IMR-90 (cell line): ENCODE measurements at regions not wholly inside any gene's neighbourhood (a gene's known extent, or its start where the extent isn't known, plus 50 kb on each side); places are given as distances from the start of the nearest gene placed in this dataset.

Experiments
- ATAC-seq: fragments of 200-7000 bp; cut with Tn5 transposase; 2 replicates; pipeline ENCODE4 v1.9.1; 2020; ENCODE audit warnings: low read depth, mild to moderate bottlenecking, moderate library complexity
- BruUV-seq: library from RNA; stranded (reverse); fragments of 400-500 nt; replicated peaks from 2 replicates; lab custom pipeline; 2021; lab: Mats Ljungman, UMichigan
- CTCF ChIA-PET: fragments of 300-600 bp; formaldehyde crosslinking; extraction: SDS; loops from one replicate; lab custom pipeline; 2021; ENCODE audit warnings: antibody characterized with exemption; lab: Yijun Ruan, JAX
- POLR2A ChIA-PET: fragments of 300-600 bp; sonication (Branson Sonifier 250); formaldehyde crosslinking; loops from one replicate; lab custom pipeline; 2022; ENCODE audit warnings: antibody characterized with exemption; ENCODE audit not compliant: unreplicated experiment; lab: Charles Lee
- DNase-seq: peaks from one replicate; pipeline ENCODE4 v3.0.0; 2013
- H2AFZ ChIP-seq: replicated peaks from 2 replicates; pipeline ENCODE3; 2013; ENCODE audit warnings: low read length, mild to moderate bottlenecking; ENCODE audit not compliant: poor library complexity
- H2AK5ac ChIP-seq: 2 replicates; pipeline ENCODE4 v1.6.1; 2013; ENCODE audit warnings: low read depth, low read length, inconsistent platforms
- H2AK9ac ChIP-seq: replicated peaks from 2 replicates; pipeline ENCODE3; 2013; ENCODE audit warnings: mild to moderate bottlenecking, low read depth, low read length, moderate library complexity; ENCODE audit not compliant: poor library complexity
- H2BK120ac ChIP-seq: 2 replicates; pipeline ENCODE4 v1.6.1; 2013; ENCODE audit warnings: low read depth, low read length, inconsistent platforms
- H2BK15ac ChIP-seq: 3 replicates; pipeline ENCODE4 v1.6.1; 2013; ENCODE audit warnings: low read depth, low read length, inconsistent platforms
- H2BK20ac ChIP-seq: 2 replicates; pipeline ENCODE4 v1.6.1; 2013; ENCODE audit warnings: low read depth, mild to moderate bottlenecking, inconsistent platforms, low read length, moderate library complexity
- H2BK5ac ChIP-seq: 2 replicates; pipeline ENCODE4 v1.6.1; 2013; ENCODE audit warnings: mild to moderate bottlenecking, low read depth, low read length, inconsistent platforms; ENCODE audit not compliant: poor library complexity, severe bottlenecking
- H3K14ac ChIP-seq: replicated peaks from 2 replicates; pipeline ENCODE4 v1.6.1; 2013; ENCODE audit warnings: low read depth, low read length, inconsistent platforms
- H3K18ac ChIP-seq: 2 replicates; pipeline ENCODE4 v1.6.1; 2013; ENCODE audit warnings: low read depth, low read length, control low read depth
- H3K23ac ChIP-seq: 2 replicates; pipeline ENCODE4 v1.6.1; 2013; ENCODE audit warnings: low read depth, low read length, inconsistent platforms
- H3K27ac ChIP-seq: 2 replicates; pipeline ENCODE4 v1.5.1; 2013; ENCODE audit warnings: mild to moderate bottlenecking, control low read depth, low read length; ENCODE audit not compliant: insufficient read depth
- H3K27me3 ChIP-seq: 2 replicates; pipeline ENCODE4 v1.6.1; 2013; ENCODE audit warnings: low read length; ENCODE audit not compliant: control insufficient read depth, insufficient read depth
- H3K36me3 ChIP-seq: 2 replicates; pipeline ENCODE4 v1.6.1; 2013; ENCODE audit warnings: low read length, mixed read lengths; ENCODE audit not compliant: control insufficient read depth, insufficient read depth
- H3K4ac ChIP-seq: 2 replicates; pipeline ENCODE4 v1.6.1; 2013; ENCODE audit warnings: low read depth, low read length, inconsistent platforms
- H3K4me1 ChIP-seq: 2 replicates; pipeline ENCODE4 v1.6.1; 2013; ENCODE audit warnings: low read length, mixed read lengths; ENCODE audit not compliant: control insufficient read depth, insufficient read depth
- H3K4me2 ChIP-seq: 2 replicates; pipeline ENCODE4 v1.6.1; 2013; ENCODE audit warnings: low read depth, mild to moderate bottlenecking, control low read depth, low read length, moderate library complexity
- H3K4me3 ChIP-seq: 2 replicates; pipeline ENCODE4 v1.5.1; 2013; ENCODE audit warnings: low read depth, mild to moderate bottlenecking, control low read depth, low read length, moderate library complexity; ENCODE audit not compliant: insufficient read depth
- H3K56ac ChIP-seq: 2 replicates; pipeline ENCODE4 v1.6.1; 2013; ENCODE audit warnings: low read length, inconsistent platforms; ENCODE audit not compliant: insufficient read depth; ENCODE audit errors: extremely low read depth
- H3K79me1 ChIP-seq, 2 experiments: 2 replicates each; pipeline ENCODE4 v1.6.1; 2013; ENCODE audit warnings: low read length in 2 of 2, inconsistent platforms in 1 of 2, low read depth in 1 of 2
- H3K9ac ChIP-seq: 2 replicates; pipeline ENCODE4 v1.6.1; 2013; ENCODE audit warnings: low read depth, low read length, control low read depth
- H3K9me1 ChIP-seq: 2 replicates; pipeline ENCODE4 v1.6.1; 2013; ENCODE audit warnings: low read length, inconsistent platforms; ENCODE audit not compliant: insufficient read depth
- H3K9me3 ChIP-seq: 2 replicates; pipeline ENCODE4 v1.6.1; 2013; ENCODE audit warnings: low read length; ENCODE audit not compliant: control insufficient read depth, insufficient read depth
- H4K20me1 ChIP-seq: 2 replicates; pipeline ENCODE4 v1.6.1; 2013; ENCODE audit warnings: low read length, inconsistent platforms; ENCODE audit not compliant: insufficient read depth
- H4K5ac ChIP-seq: 2 replicates; pipeline ENCODE4 v1.6.1; 2013; ENCODE audit warnings: mild to moderate bottlenecking, low read depth, low read length, control low read depth
- H4K8ac ChIP-seq, 2 experiments: 2 replicates each; pipeline ENCODE4 v1.6.1; 2013; ENCODE audit warnings: low read depth in 2 of 2, low read length in 2 of 2, control low read depth in 1 of 2, inconsistent platforms in 1 of 2
- H4K91ac ChIP-seq: 2 replicates; pipeline ENCODE4 v1.6.1; 2013; ENCODE audit warnings: low read depth, low read length, inconsistent platforms; ENCODE audit not compliant: insufficient read depth
- BHLHE40 ChIP-seq: fragments of 150-350 bp; IDR thresholded peaks from 2 replicates; pipeline ENCODE4 v1.6.1; 2016; ENCODE audit warnings: mild to moderate bottlenecking, low read depth, low read length
- CEBPB ChIP-seq: IDR thresholded peaks from 2 replicates; pipeline ENCODE4 v1.6.1; 2012; ENCODE audit warnings: low read depth, low read length, improper control_type of control experiment
- CHD1 ChIP-seq: IDR thresholded peaks from 2 replicates; pipeline ENCODE4 v1.6.1; 2012; ENCODE audit warnings: low read depth, low read length, improper control_type of control experiment
- CTCF ChIP-seq: conservative IDR thresholded peaks from 2 replicates; pipeline ENCODE4 v1.5.1; 2012; ENCODE audit warnings: mild to moderate bottlenecking, low read depth, low read length, improper control_type of control experiment
- FOS ChIP-seq: fragments of 150-350 bp; IDR thresholded peaks from 2 replicates; pipeline ENCODE4 v1.6.1; 2016; ENCODE audit warnings: low read depth, low read length
- MAFK ChIP-seq: IDR thresholded peaks from 2 replicates; pipeline ENCODE4 v1.6.1; 2012; ENCODE audit warnings: low read depth, low read length, improper control_type of control experiment
- MAZ ChIP-seq: IDR thresholded peaks from 2 replicates; pipeline ENCODE4 v1.6.1; 2012; ENCODE audit warnings: low read depth, mild to moderate bottlenecking, low read length, improper control_type of control experiment, moderate library complexity, borderline replicate concordance
- NFE2L2 ChIP-seq: fragments of 150-350 bp; IDR thresholded peaks from 2 replicates; pipeline ENCODE4 v1.6.1; 2016; ENCODE audit warnings: low read depth, mild to moderate bottlenecking, low read length
- RCOR1 ChIP-seq: IDR thresholded peaks from 2 replicates; pipeline ENCODE4 v1.6.1; 2012; ENCODE audit warnings: mild to moderate bottlenecking, low read length, improper control_type of control experiment; ENCODE audit not compliant: insufficient replicate concordance
- RFX5 ChIP-seq: IDR thresholded peaks from 2 replicates; pipeline ENCODE4 v1.8.0; 2012; ENCODE audit warnings: low read depth, mild to moderate bottlenecking, low read length, moderate library complexity
- SMC3 ChIP-seq: fragments of 150-350 bp; IDR thresholded peaks from 2 replicates; pipeline ENCODE4 v1.6.1; 2016; ENCODE audit warnings: low read depth, mild to moderate bottlenecking, antibody characterized with exemption, low read length, moderate library complexity
- WGBS, 2 experiments: methylation state at CpG; one replicate each; pipeline versions ENCODE4 v1.1.5 to v1.1.7; 2013; ENCODE audit warnings: missing lambda C conversion rate in 2 of 2; ENCODE audit not compliant: insufficient read length in 1 of 2; ENCODE audit errors: extremely low coverage in 2 of 2; 5-methylcytosine and 5-hydroxymethylcytosine counted together
- dilution Hi-C: fragments of 300-500 bp; cut with HindIII; formaldehyde crosslinking; loops from one replicate; pipeline ENCODE4 v1.14.3; 2018; ENCODE audit warnings: low sequenced_read_pairs; ENCODE audit not compliant: unreplicated experiment
- in situ Hi-C: fragments of 300-500 bp; cut with MboI; formaldehyde crosslinking; loops from 3 replicates; pipeline ENCODE4 v1.14.3; 2019; ENCODE audit warnings: low sequenced_read_pairs, inconsistent platforms, mixed read lengths
- intact Hi-C: fragments of 100-400 bp; cut with micrococcal nuclease; formaldehyde crosslinking; loops from 2 replicates; pipeline ENCODE4 v1.10.0; 2022
- TF ChIP-seq, protein P1 (sequence below): fragments of 150-350 bp; IDR thresholded peaks from 2 replicates; pipeline ENCODE4 v1.6.1; 2017; ENCODE audit warnings: mild to moderate bottlenecking, antibody characterized with exemption, low read length, low read depth
- TF ChIP-seq, protein P2 (sequence below): fragments of 150-350 bp; IDR thresholded peaks from 2 replicates; pipeline ENCODE4 v1.6.1; 2016; ENCODE audit warnings: low read depth, mild to moderate bottlenecking, low read length, moderate library complexity, borderline replicate concordance

- no peak for TF ChIP-seq CEBPB
These were observed 63.8 kb upstream of the GPRC5B start (continued) for GRCh38 chr16:19948186-19949104.

GRCh38 chr16:19945934-19946333 lies 61.3 kb upstream of the GPRC5B start:
- Histone ChIP-seq H3K18ac (no peak overlapping the region), H3K36me3 (no peaks in the 10 kb centered on the region), H3K27me3 (no peaks in the 10 kb centered on the region), H3K4ac (no peak overlapping the region), H4K91ac (no peak overlapping the region), H3K56ac (no peak overlapping the region), H2AK9ac (no peak overlapping the region), H2BK120ac (no peak overlapping the region), H3K9me1 (no peaks in the 10 kb centered on the region), H2AFZ (no peak overlapping the region), H3K79me1 (no peaks in the 10 kb centered on the region), H4K5ac (no peak overlapping the region), H2AK5ac (no peak overlapping the region), H2BK20ac (no peak overlapping the region), H3K9me3 (no peaks in the 10 kb centered on the region), H4K8ac (no peak overlapping the region), H3K27ac (no peak overlapping the region), H4K20me1 (no peaks in the 10 kb centered on the region), H3K23ac (no peak overlapping the region), H3K4me1 (no peaks in the 10 kb centered on the region), H3K4me3 (no peak overlapping the region), H3K14ac (no peak overlapping the region), H2BK5ac (no peak overlapping the region), H3K9ac (no peak overlapping the region), H3K4me2 (no peak overlapping the region), H2BK15ac (no peak overlapping the region)
- WGBS, 2 experiments = no CpG with 5 or more reads among the region's 1 CpG
- BruUV-seq = no TSS peak
- CTCF ChIA-PET = no interaction called here
- dilution Hi-C loops = no loop called here
- no peak for ATAC-seq
- in situ Hi-C loops = no loop called here
- POLR2A ChIA-PET = no interaction called here
- intact Hi-C loops = no loop called here
- DNase-seq = no peak
- TF ChIP-seq CTCF (no peak), MAFK (no peak), CHD1 (no peak), CEBPB (no peak), SMC3 (no peak), RCOR1 (no peak), BHLHE40 (no peak), NFE2L2 (no peak), RFX5 (no peak), FOS (no peak), MAZ (no peak)
- TF ChIP-seq, protein P1, sequence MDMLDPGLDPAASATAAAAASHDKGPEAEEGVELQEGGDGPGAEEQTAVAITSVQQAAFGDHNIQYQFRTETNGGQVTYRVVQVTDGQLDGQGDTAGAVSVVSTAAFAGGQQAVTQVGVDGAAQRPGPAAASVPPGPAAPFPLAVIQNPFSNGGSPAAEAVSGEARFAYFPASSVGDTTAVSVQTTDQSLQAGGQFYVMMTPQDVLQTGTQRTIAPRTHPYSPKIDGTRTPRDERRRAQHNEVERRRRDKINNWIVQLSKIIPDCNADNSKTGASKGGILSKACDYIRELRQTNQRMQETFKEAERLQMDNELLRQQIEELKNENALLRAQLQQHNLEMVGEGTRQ = no peak
- TF ChIP-seq, protein P2, sequence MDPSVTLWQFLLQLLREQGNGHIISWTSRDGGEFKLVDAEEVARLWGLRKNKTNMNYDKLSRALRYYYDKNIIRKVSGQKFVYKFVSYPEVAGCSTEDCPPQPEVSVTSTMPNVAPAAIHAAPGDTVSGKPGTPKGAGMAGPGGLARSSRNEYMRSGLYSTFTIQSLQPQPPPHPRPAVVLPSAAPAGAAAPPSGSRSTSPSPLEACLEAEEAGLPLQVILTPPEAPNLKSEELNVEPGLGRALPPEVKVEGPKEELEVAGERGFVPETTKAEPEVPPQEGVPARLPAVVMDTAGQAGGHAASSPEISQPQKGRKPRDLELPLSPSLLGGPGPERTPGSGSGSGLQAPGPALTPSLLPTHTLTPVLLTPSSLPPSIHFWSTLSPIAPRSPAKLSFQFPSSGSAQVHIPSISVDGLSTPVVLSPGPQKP = no peak
